ENCODE measurements at regions not wholly inside any gene's neighbourhood (a gene's known extent, or its start where the extent isn't known, plus 50 kb on each side); places are given as distances from the start of the nearest gene placed in this dataset.

DNA sequence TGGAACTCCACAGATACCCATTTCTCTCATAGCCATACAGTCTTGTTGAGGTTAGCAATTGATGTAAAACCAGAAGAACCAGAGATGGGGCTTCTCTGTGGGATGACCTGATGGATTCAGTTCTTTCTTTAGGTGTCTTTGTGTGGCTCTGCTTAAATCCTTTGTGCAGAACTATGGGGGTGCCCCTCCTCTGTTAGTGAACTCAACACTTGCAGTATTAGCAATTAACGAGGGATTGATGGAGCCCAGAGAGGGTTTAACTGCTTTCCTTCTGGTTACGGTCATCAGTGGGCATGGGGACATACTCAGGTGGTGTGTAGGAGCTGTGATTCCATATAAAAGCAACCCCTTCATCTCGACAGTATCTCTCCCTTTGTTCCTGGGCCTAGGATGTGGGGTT is 406.8 kb upstream of the FAM98A start:
- no peaks in the 10 kb centered on the region for H3K27me3 ChIP-seq (ENCODE audit: control insufficient read depth in 1 of 2, insufficient read depth in 2 of 2, low read length in 2 of 2)
- H3K27ac ChIP-seq (ENCODE audit: low read depth, low read length), result no peak overlapping the region
- no peak overlapping the region for H3K9ac ChIP-seq (ENCODE audit: low read length)
- no peak overlapping the region for H3K4me3 ChIP-seq (ENCODE audit: low read depth in 1 of 2, low read length in 2 of 2)
- H3K9me3 ChIP-seq (ENCODE audit: low read length), result no peaks in the 10 kb centered on the region
- H3K4me1 ChIP-seq (ENCODE audit: insufficient read depth, low read length), result no peaks in the 10 kb centered on the region
- H3K36me3 ChIP-seq (ENCODE audit: insufficient read depth, low read length), result no peaks in the 10 kb centered on the region

DNA sequence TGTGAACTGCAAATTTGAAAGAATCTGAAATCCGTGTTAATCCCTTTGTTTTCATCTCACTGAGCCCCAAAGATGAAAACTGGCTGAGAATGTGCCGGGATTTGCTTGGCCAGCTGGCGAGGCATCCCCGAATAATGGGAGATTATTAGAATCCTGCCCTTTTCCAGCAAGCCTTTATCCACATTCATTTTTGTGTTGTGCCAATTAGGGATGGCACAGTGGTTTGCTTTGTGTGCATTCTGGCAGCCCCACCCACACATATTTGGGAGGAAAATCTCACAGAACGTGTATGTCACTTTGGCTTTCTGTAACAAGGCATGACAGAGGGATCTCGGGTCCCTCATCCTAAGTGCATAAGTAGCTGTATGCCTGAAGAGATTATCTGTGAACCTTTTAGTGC is 405.8 kb upstream of the FAM98A start:
- Histone ChIP-seq H3K9ac (ENCODE audit: low read length) (no peak overlapping the region), H3K9me3 (ENCODE audit: low read length) (no peaks in the 10 kb centered on the region), H3K4me3 (ENCODE audit: low read depth in 1 of 2, low read length in 2 of 2) (no peak overlapping the region), H3K36me3 (ENCODE audit: insufficient read depth, low read length) (no peaks in the 10 kb centered on the region), H3K4me1 (ENCODE audit: insufficient read depth, low read length) (no peaks in the 10 kb centered on the region), H3K27ac (ENCODE audit: low read depth, low read length) (no peak overlapping the region), H3K27me3 (ENCODE audit: control insufficient read depth in 1 of 2, insufficient read depth in 2 of 2, low read length in 2 of 2) (no peaks in the 10 kb centered on the region)

DNA sequence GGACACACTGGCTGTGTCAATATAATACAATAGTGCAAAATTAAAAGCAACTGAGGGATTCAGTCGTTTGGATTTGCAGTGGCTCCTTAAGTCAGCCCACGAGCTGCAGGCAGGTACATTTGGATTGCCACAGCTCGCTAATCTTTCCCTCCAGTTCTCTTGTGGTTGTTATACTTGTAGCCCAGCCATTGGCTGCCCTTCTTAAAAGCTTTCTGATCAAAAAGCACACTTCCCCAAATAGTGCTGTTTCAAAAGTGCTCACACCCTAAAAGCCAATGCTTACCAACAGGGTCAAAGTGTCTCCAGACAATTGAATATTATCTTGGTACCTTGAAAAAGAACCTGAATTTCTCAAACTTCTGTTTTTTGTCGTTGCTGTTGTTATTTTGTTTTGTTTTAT is 404.7 kb upstream of the FAM98A start:
- Histone ChIP-seq H3K4me3 (ENCODE audit: low read depth in 1 of 2, low read length in 2 of 2) (no peak overlapping the region), H3K36me3 (ENCODE audit: insufficient read depth, low read length) (no peaks in the 10 kb centered on the region), H3K9ac (ENCODE audit: low read length) (no peak overlapping the region), H3K9me3 (ENCODE audit: low read length) (no peaks in the 10 kb centered on the region), H3K4me1 (ENCODE audit: insufficient read depth, low read length) (no peaks in the 10 kb centered on the region), H3K27me3 (ENCODE audit: control insufficient read depth in 1 of 2, insufficient read depth in 2 of 2, low read length in 2 of 2) (no peaks in the 10 kb centered on the region), H3K27ac (ENCODE audit: low read depth, low read length) (no peak overlapping the region)

DNA sequence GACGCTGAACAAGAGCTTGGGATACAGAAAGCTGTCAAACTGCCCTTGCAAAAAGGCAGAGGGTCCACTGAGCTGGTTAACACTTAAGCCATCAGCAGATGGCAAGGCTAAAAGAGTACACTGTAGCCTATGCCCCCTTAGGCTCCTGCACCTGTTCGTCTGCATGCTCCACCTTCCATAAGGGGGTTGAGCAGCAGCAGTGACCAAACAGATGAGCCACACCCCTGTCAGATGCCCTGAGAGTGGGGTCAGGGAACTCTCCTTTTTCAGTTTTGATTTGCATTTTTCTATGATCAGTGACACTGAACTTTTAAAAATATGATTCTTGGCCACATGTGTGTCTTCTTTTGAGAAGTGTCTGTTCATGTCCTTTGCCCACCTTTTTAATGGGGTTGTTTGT is 402.5 kb upstream of the FAM98A start:
- no peak overlapping the region for H3K4me3 ChIP-seq (ENCODE audit: low read depth in 1 of 2, low read length in 2 of 2)
- no peaks in the 10 kb centered on the region for H3K9me3 ChIP-seq (ENCODE audit: low read length)
- H3K9ac ChIP-seq (ENCODE audit: low read length), result no peak overlapping the region
- no peak overlapping the region for H3K27ac ChIP-seq (ENCODE audit: low read depth, low read length)
- no peaks in the 10 kb centered on the region for H3K36me3 ChIP-seq (ENCODE audit: insufficient read depth, low read length)
- H3K27me3 ChIP-seq (ENCODE audit: control insufficient read depth in 1 of 2, insufficient read depth in 2 of 2, low read length in 2 of 2), result no peaks in the 10 kb centered on the region
- H3K4me1 ChIP-seq (ENCODE audit: insufficient read depth, low read length), result no peaks in the 10 kb centered on the region

DNA sequence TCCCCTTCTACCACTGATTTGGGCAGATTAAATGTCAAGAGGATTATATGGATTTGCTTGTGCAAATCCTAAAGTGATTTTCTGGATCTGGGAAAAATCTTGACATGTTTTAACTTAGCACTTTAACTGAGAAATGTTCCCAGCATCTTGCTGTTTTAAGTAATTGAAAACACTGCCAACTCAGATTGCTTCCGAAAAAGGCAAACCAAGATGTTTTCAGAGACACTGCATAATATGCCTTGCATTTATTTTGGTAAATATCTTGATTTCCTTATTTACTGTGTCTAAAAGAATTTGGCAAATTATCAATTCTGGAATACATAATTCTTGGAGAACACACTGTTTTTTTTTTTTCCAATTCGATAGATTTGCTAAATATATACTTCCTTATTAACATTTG is 385.0 kb upstream of the FAM98A start:
- H3K27ac ChIP-seq (ENCODE audit: low read depth, low read length), result no peak overlapping the region
- no peaks in the 10 kb centered on the region for H3K4me1 ChIP-seq (ENCODE audit: insufficient read depth, low read length)
- H3K27me3 ChIP-seq (ENCODE audit: control insufficient read depth in 1 of 2, insufficient read depth in 2 of 2, low read length in 2 of 2), result no peaks in the 10 kb centered on the region
- no peaks in the 10 kb centered on the region for H3K36me3 ChIP-seq (ENCODE audit: insufficient read depth, low read length)
- H3K9me3 ChIP-seq (ENCODE audit: low read length), result no peaks in the 10 kb centered on the region
- H3K9ac ChIP-seq (ENCODE audit: low read length), result no peak overlapping the region
- H3K4me3 ChIP-seq (ENCODE audit: low read depth in 1 of 2, low read length in 2 of 2), result no peak overlapping the region

DNA sequence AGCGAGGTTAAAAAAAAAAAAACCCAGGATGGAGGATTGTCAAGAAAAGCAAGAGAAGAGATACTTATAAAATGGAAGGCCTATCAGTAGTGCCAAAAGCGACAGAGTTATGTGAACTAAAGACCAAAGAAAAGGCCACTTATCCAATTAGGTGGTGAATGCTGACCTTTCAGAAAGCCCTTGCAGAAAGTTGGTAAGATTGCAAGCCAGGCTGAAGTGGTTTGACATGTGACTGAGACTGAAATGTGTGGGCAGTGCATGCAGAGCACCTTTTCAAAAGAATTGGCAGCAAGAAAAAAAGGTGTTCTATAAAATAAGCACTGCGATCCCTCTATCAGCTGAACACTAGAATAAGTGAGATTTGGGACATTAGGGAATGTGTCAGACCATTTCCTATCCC is 379.4 kb upstream of the FAM98A start:
- no peaks in the 10 kb centered on the region for H3K9me3 ChIP-seq (ENCODE audit: low read length)
- H3K27me3 ChIP-seq (ENCODE audit: control insufficient read depth in 1 of 2, insufficient read depth in 2 of 2, low read length in 2 of 2), result no peaks in the 10 kb centered on the region
- no peak overlapping the region for H3K27ac ChIP-seq (ENCODE audit: low read depth, low read length)
- H3K4me3 ChIP-seq (ENCODE audit: low read depth in 1 of 2, low read length in 2 of 2), result no peak overlapping the region
- no peaks in the 10 kb centered on the region for H3K36me3 ChIP-seq (ENCODE audit: insufficient read depth, low read length)
- no peak overlapping the region for H3K9ac ChIP-seq (ENCODE audit: low read length)
- H3K4me1 ChIP-seq (ENCODE audit: insufficient read depth, low read length), result no peaks in the 10 kb centered on the region

DNA sequence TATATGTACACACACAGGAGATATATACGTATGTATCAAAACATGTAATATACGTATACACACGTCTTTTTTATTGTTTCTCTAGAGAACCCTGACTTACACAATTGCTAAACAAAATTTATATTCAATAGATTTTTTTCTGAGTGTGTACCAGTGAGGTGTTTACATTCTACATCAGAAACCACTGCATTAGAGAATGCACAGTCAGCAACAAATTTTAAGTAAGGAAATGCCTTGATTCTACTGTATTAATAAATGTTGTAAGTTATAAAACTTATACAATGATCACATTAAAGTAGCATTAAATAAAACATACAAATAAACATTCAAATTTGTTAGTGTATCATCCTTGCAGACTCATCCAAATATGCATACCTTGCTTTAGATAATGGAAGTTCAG is 376.4 kb upstream of the FAM98A start:
- no peaks in the 10 kb centered on the region for H3K4me1 ChIP-seq (ENCODE audit: insufficient read depth, low read length)
- no peaks in the 10 kb centered on the region for H3K27me3 ChIP-seq (ENCODE audit: control insufficient read depth in 1 of 2, insufficient read depth in 2 of 2, low read length in 2 of 2)
- no peaks in the 10 kb centered on the region for H3K9me3 ChIP-seq (ENCODE audit: low read length)
- no peaks in the 10 kb centered on the region for H3K36me3 ChIP-seq (ENCODE audit: insufficient read depth, low read length)
- no peak overlapping the region for H3K9ac ChIP-seq (ENCODE audit: low read length)
- H3K27ac ChIP-seq (ENCODE audit: low read depth, low read length), result no peak overlapping the region
- no peak overlapping the region for H3K4me3 ChIP-seq (ENCODE audit: low read depth in 1 of 2, low read length in 2 of 2)

DNA sequence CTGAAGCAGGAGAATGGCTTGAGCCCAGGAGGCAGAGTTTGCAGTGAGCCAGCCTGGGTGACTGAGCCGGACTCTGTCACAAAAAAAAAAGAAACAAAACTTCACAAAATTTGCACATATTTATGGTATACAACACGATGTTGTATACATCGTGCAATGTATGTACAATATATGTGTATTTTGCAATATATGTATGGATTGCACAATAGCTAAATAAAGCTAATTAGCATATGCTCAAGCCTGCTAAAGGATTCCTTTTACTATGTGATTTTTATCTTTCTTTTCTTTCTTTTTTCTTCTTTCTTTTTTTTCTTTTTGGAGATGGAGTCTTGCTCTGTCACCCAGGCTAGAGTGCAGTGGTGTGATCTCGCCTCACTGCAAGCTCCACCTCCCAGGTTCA is 368.0 kb upstream of the FAM98A start:
- H3K4me1 ChIP-seq (ENCODE audit: insufficient read depth, low read length), result no peaks in the 10 kb centered on the region
- H3K9me3 ChIP-seq (ENCODE audit: low read length), result no peaks in the 10 kb centered on the region
- H3K4me3 ChIP-seq (ENCODE audit: low read depth in 1 of 2, low read length in 2 of 2), result no peak overlapping the region
- H3K27ac ChIP-seq (ENCODE audit: low read depth, low read length), result no peak overlapping the region
- no peaks in the 10 kb centered on the region for H3K36me3 ChIP-seq (ENCODE audit: insufficient read depth, low read length)
- no peak overlapping the region for H3K9ac ChIP-seq (ENCODE audit: low read length)
- H3K27me3 ChIP-seq (ENCODE audit: control insufficient read depth in 1 of 2, insufficient read depth in 2 of 2, low read length in 2 of 2), result no peaks in the 10 kb centered on the region

DNA sequence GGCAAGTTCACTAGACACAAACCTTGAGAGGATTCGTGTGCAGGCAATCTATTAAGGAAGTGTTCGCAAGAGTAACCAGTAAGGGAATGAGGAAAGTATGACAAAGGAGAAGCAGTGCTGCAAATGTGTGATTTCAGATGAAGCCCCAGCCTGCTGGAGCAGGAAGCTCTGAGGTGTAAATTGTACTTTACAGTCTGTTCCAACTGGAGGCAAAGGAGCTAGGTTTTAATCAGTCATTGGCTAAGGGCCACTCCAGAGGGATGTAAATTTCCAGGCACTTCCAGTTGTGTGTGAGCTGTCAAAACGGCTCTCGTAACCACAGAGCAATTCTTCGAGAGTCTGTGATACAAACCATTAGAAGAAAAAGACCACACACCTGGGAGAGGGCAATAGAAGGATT is 359.5 kb upstream of the FAM98A start:
- no peaks in the 10 kb centered on the region for H3K27me3 ChIP-seq (ENCODE audit: control insufficient read depth in 1 of 2, insufficient read depth in 2 of 2, low read length in 2 of 2)
- no peak overlapping the region for H3K9ac ChIP-seq (ENCODE audit: low read length)
- H3K4me3 ChIP-seq (ENCODE audit: low read depth in 1 of 2, low read length in 2 of 2), result no peak overlapping the region
- H3K27ac ChIP-seq (ENCODE audit: low read depth, low read length), result no peak overlapping the region
- no peaks in the 10 kb centered on the region for H3K36me3 ChIP-seq (ENCODE audit: insufficient read depth, low read length)
- H3K4me1 ChIP-seq (ENCODE audit: insufficient read depth, low read length), result no peaks in the 10 kb centered on the region
- no peaks in the 10 kb centered on the region for H3K9me3 ChIP-seq (ENCODE audit: low read length)

DNA sequence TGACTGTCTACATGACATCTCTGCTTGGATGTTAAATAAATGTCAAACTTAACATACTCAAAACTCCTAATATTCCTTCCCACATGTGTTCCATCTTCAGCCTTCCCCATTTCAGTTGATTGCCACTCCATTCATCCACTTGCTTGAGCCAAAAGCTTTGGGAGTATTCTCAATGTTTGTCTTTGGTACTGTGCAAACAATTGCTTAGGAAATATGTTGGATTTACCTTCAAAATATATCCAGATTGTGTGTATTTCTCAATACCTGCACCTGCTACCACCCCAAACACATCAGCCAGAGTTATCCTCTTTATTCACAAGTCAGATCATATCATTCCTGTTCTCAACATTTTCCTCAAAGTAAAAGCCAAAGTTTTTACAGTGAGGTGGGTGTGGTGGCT is 350.3 kb upstream of the FAM98A start:
- Histone ChIP-seq H3K4me3 (ENCODE audit: low read depth in 1 of 2, low read length in 2 of 2) (no peak overlapping the region), H3K36me3 (ENCODE audit: insufficient read depth, low read length) (no peaks in the 10 kb centered on the region), H3K4me1 (ENCODE audit: insufficient read depth, low read length) (no peaks in the 10 kb centered on the region), H3K27ac (ENCODE audit: low read depth, low read length) (no peak overlapping the region), H3K9ac (ENCODE audit: low read length) (no peak overlapping the region), H3K27me3 (ENCODE audit: control insufficient read depth in 1 of 2, insufficient read depth in 2 of 2, low read length in 2 of 2) (no peaks in the 10 kb centered on the region), H3K9me3 (ENCODE audit: low read length) (no peaks in the 10 kb centered on the region)

DNA sequence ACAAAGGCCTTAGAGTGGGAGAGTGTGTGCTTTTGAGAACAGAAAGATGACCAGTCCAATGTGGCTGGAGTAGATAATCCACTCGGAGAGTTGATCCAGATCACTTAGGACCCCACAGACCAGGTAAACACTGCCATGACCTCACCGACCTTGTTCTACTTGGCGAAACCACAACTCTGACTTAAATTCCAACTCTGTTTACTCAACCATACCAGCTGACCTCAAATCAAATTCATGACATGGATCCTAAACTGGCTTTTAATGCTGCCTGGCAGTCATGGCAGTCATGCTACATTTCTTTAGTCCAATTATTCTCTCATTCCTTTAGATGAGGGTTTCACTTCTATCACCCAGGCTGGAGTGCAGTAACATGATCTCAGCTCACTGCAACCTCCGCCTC is 347.1 kb upstream of the FAM98A start:
- Histone ChIP-seq H3K4me3 (ENCODE audit: low read depth in 1 of 2, low read length in 2 of 2) (no peak overlapping the region), H3K9me3 (ENCODE audit: low read length) (no peaks in the 10 kb centered on the region)

DNA sequence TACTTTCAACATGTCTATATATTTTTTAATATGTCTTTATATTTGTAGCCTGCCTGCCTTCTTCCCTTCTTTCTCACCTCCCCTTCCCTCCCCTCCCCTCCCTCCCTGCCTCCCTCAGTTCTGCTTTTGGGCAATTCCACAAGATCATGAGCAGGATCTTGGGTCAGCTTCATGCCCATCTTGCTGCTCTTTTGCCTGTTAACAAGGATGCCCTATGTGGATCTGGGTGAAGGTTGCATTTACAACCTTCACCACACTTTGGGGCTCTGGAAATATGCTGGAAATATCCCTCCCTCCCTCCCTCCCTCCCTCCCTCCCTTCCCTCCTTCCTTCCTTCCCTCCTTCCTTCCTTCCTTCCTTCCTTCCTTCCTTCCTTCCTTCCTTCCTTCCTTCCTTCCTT is 334.1 kb upstream of the FAM98A start:
- Histone ChIP-seq H3K4me3 (ENCODE audit: low read depth in 1 of 2, low read length in 2 of 2) (no peak overlapping the region), H3K9ac (ENCODE audit: low read length) (no peak overlapping the region), H3K27ac (ENCODE audit: low read depth, low read length) (no peak overlapping the region), H3K4me1 (ENCODE audit: insufficient read depth, low read length) (no peaks in the 10 kb centered on the region), H3K9me3 (ENCODE audit: low read length) (no peaks in the 10 kb centered on the region), H3K27me3 (ENCODE audit: control insufficient read depth in 1 of 2, insufficient read depth in 2 of 2, low read length in 2 of 2) (no peaks in the 10 kb centered on the region), H3K36me3 (ENCODE audit: insufficient read depth, low read length) (no peaks in the 10 kb centered on the region)

More for the DNA sequence above, 347.1 kb upstream of the FAM98A start:
- Histone ChIP-seq H3K36me3 (ENCODE audit: insufficient read depth, low read length) (no peaks in the 10 kb centered on the region), H3K9ac (ENCODE audit: low read length) (no peak overlapping the region), H3K4me1 (ENCODE audit: insufficient read depth, low read length) (no peaks in the 10 kb centered on the region), H3K27ac (ENCODE audit: low read depth, low read length) (no peak overlapping the region), H3K27me3 (ENCODE audit: control insufficient read depth in 1 of 2, insufficient read depth in 2 of 2, low read length in 2 of 2) (no peaks in the 10 kb centered on the region)

Measured in muscle layer of colon (tissue), 2 donors.